Prostate gland (tissue), 2 donors: ENCODE measurements at regions not wholly inside any gene's neighbourhood (a gene's known extent, or its start where the extent isn't known, plus 50 kb on each side); places are given as distances from the start of the nearest gene placed in this dataset.
"Not testable (repeated sequence)": the region's sequence is repeated elsewhere in the genome, so short reads cannot be mapped to it uniquely, and the experiment has no call there.

Experiments used
- DNase-seq: peaks from one replicate; pipeline ENCODE4 v3.0.0-alpha.2; 2019; ENCODE audit warnings: low spot score
- H3K27ac ChIP-seq, 2 donors: fragments of 200-600 bp; sonication (generic); 2 replicates each; pipeline ENCODE4 v1.5.1; 2017 to 2019
- H3K27me3 ChIP-seq: fragments of 200-600 bp; sonication (generic); replicated peaks from 2 replicates; pipeline ENCODE4 v1.5.1; 2019; ENCODE audit not compliant: insufficient read depth
- H3K36me3 ChIP-seq, 2 donors: fragments of 200-600 bp; sonication (generic); 1 replicate in 1 of 2; 2 replicates in 1 of 2; pipeline versions ENCODE4 v1.5.1 to v1.8.1; 2017 to 2019
- H3K4me1 ChIP-seq: fragments of 200-600 bp; sonication (generic); replicated peaks from 2 replicates; pipeline ENCODE4 v1.5.1; 2019
- H3K4me3 ChIP-seq, 2 donors: fragments of 200-600 bp; sonication (generic); 2 replicates each; pipeline ENCODE4 v1.5.1; 2017 to 2019
- H3K9me3 ChIP-seq: fragments of 200-600 bp; sonication (generic); 2 replicates; pipeline ENCODE4 v1.5.1; 2017
- WGBS: methylation state at CpG from one replicate; pipeline ENCODE4 v1.1.5; 2018; 5-methylcytosine and 5-hydroxymethylcytosine counted together
- intact Hi-C: fragments of 100-400 bp; cut with DNase I; formaldehyde crosslinking; loops from one replicate; pipeline ENCODE4 v1.14.2; 2022

GRCh38 chr2:87412036-87412820, 335.7 kb upstream of the PLGLB2 start:
- H3K36me3 ChIP-seq, H3K4me1 ChIP-seq, DNase-seq, H3K27me3 ChIP-seq, H3K27ac ChIP-seq, H3K9me3 ChIP-seq, H3K4me3 ChIP-seq, intact Hi-C loops: not testable (repeated sequence)
- 84% methylated on average over 2 of the region's 7 CpGs for WGBS

DNA sequence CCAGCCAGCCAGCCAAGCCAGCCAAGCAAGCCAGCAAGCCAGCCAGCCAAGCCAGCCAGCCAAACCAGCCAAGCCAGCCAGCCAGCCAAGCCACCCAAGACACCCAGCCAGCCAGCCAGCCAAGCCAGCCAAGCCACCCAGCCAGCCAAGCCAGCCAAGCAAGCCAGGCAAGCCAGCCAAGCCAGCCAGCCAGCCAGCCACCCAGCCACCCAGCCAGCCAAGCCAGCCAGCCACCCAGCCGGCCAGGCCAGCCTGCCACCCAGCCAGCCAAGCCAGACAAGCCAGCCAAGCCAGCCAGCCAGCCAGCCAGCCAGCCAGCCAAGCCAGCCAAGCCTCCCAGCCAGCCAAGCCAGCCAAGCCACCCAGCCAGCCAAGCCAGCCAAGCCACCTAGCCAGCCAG, 333.6 kb upstream of the PLGLB2 start:
- H3K4me3 ChIP-seq, intact Hi-C loops, H3K27me3 ChIP-seq, DNase-seq, H3K9me3 ChIP-seq, H3K27ac ChIP-seq, H3K4me1 ChIP-seq, H3K36me3 ChIP-seq: not testable (repeated sequence)
- WGBS: 58% methylated on average over 1 of the region's 1 CpG

DNA sequence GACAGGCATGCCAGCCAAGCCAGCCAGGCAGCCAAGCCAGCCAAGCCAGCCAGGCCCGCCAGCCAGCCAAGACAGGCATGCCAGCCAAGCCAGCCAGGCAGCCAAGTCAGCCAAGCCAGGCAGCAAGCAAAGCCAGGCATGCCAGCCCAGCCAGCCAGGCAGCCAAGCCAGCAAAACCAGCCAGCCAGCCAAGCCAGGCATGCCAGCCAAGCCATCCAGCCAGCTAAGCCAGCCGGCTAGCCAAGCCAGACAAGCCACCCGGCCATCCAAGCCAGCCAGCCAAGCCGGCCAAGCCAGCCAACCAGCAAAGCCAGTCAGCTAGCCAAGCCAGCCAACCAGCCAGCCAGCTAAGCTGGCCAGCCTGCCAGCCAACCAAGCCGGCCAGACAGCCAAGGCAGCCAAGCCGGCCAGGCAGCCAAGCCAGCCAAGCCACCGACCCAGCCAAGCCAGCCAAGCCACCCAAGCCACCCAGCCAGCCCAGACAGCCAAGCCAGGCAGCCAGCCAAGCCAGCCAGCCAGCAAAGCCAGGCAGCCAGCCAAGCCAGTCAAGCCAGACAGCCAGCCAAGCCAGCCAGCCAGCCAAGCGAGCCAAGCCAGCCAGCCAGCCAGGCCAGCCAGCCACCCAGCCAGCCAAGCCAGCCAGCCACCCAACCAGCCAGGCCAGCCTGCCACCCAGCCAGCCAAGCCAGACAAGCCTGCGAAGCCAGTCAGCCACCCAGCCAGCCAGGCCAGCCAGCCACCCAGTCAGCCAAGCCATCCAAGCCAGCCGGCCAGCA, 332.9 kb upstream of the PLGLB2 start:
- H3K4me1 ChIP-seq, H3K4me3 ChIP-seq, H3K27me3 ChIP-seq, intact Hi-C loops, H3K36me3 ChIP-seq, H3K9me3 ChIP-seq, DNase-seq, H3K27ac ChIP-seq: not testable (repeated sequence)
- WGBS: 60% methylated on average over 7 of the region's 10 CpGs

DNA sequence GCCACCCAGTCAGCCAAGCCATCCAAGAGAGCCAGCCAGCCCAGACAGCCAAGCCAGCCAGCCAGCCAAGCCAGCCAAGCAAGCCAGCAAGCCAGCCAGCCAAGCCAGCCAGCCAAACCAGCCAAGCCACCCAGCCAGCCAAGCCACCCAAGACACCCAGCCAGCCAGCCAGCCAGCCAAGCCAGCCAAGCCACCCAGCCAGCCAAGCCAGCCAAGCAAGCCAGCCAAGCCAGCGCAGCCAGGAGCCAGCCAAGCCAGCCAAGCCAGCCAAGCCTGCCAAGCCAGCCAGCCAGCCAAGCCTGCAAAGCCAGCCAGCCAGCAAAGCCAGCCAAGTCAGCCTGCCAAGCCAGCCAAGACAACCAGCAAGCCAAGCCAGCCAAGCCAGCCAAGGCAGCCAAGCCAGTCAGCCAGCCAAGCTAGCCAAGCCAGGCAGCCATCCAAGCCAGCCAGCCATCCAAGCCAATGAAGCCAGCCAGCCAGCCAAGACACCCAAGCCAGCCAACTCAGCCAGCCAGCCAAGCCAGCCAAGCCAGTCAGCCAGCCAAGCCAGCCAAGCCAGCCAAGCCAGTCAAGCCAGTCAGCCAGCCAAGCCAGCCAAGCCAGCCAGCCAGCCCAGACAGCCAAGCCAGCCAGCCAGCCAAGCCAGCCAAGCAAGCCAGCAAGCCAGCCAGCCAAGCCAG, 332.2 kb upstream of the PLGLB2 start:
- H3K27me3 ChIP-seq, DNase-seq, H3K4me3 ChIP-seq, intact Hi-C loops, H3K9me3 ChIP-seq, H3K36me3 ChIP-seq, H3K4me1 ChIP-seq, H3K27ac ChIP-seq: not testable (repeated sequence)
- 50% methylated on average over 1 of the region's 1 CpG for WGBS

GRCh38 chr2:87416266-87416592, 331.7 kb upstream of the PLGLB2 start:
- H3K4me3 ChIP-seq, intact Hi-C loops, H3K9me3 ChIP-seq, H3K4me1 ChIP-seq, H3K36me3 ChIP-seq, DNase-seq, H3K27ac ChIP-seq, H3K27me3 ChIP-seq: not testable (repeated sequence)
- WGBS: 47% methylated on average over 1 of the region's 1 CpG

DNA sequence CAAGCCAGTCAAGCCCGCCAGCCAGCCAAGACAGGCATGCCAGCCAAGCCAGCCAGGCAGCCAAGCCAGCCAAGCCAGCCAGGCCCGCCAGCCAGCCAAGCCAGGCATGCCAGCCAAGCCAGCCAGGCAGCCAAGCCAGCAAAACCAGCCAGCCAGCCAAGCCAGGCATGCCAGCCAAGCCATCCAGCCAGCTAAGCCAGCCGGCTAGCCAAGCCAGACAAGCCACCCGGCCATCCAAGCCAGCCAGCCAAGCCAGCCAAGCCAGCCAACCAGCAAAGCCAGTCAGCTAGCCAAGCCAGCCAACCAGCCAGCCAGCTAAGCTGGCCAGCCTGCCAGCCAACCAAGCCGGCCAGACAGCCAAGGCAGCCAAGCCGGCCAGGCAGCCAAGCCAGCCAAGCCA, 330.7 kb upstream of the PLGLB2 start:
- WGBS: 92% methylated on average over 2 of the region's 6 CpGs
- H3K36me3 ChIP-seq, DNase-seq, H3K9me3 ChIP-seq, H3K4me1 ChIP-seq, H3K27me3 ChIP-seq, intact Hi-C loops, H3K4me3 ChIP-seq, H3K27ac ChIP-seq: not testable (repeated sequence)

DNA sequence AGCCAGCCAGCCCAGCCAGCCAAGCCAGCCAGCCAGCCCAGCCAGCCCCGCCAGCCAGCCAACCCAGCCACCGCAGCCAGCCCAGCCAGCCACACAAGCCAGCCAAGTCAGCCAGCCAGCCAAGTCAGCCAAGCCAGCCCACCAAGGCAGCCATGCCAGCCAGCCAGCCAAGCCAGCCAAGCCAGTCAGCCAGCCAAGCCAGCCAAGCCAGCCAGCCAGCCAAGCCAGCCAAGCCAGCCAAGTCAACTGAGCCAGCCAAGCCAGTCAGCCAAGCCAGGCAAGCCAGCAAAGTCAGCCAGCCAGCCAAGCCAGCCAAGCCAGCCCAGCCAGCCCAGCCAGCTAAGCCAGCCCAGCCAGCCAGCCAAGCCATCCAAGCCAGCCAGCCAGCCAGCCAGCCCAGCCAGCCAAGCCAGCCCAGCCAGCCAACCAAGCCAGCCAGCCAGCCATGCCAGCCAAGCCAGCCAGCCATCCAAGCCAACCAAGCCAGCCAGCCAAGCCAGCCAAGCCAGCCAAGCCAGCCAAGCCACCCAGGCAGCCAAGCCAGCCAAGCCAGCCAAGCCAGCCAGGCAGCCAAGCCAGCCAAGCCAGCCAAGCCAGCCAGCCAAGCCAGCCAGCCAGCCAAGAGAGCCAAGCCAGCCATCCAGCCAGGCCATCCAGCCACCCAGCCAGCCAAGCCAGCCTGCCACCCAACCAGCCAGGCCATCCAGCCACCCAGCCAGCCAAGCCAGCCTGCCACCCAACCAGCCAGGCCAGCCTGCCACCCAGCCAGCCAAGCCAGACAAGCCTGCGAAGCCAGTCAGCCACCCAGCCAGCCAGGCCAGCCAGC, 329.9 kb upstream of the PLGLB2 start:
- intact Hi-C loops: not testable (repeated sequence)

GRCh38 chr2:87418823-87419822, 328.8 kb upstream of the PLGLB2 start:
- H3K36me3 ChIP-seq, H3K4me3 ChIP-seq, H3K9me3 ChIP-seq, intact Hi-C loops, H3K27ac ChIP-seq, DNase-seq, H3K4me1 ChIP-seq, H3K27me3 ChIP-seq: not testable (repeated sequence)
- WGBS: 79% methylated on average over 6 of the region's 9 CpGs

More for the DNA sequence above, 329.9 kb upstream of the PLGLB2 start:
- H3K27me3 ChIP-seq, DNase-seq, H3K36me3 ChIP-seq, H3K27ac ChIP-seq, H3K4me3 ChIP-seq, H3K4me1 ChIP-seq, H3K9me3 ChIP-seq: not testable (repeated sequence)
- WGBS: 100% methylated on average over 1 of the region's 3 CpGs

- intact Hi-C loops, H3K36me3 ChIP-seq, H3K4me1 ChIP-seq, DNase-seq, H3K27ac ChIP-seq, H3K27me3 ChIP-seq, H3K9me3 ChIP-seq, H3K4me3 ChIP-seq: not testable (repeated sequence)
- WGBS: 93% methylated on average over 2 of the region's 5 CpGs
These were observed 327.9 kb upstream of the PLGLB2 start for GRCh38 chr2:87419980-87420379.

DNA sequence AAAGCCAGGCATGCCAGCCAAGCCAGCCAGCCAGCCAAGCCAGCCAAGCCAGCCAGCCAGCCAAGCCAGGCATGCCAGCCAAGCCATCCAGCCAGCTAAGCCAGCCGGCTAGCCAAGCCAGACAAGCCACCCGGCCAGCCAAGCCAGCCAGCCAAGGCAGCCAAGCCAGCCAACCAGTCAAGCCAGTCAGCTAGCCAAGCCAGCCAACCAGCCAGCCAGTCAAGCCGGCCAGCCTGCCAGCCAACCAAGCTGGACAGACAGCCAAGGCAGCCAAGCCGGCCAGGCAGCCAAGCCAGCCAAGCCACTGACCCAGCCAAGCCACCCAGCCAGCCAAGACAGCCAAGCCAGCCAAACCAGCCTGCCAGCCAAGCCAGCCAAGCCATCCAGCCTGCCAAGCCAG, 326.9 kb upstream of the PLGLB2 start:
- intact Hi-C loops, H3K4me1 ChIP-seq, DNase-seq: not testable (repeated sequence)

More for the DNA sequence above, 326.9 kb upstream of the PLGLB2 start:
- not testable (repeated sequence) for H3K27me3 ChIP-seq, H3K27ac ChIP-seq, H3K36me3 ChIP-seq, H3K4me3 ChIP-seq, H3K9me3 ChIP-seq
- 80% methylated on average over 4 of the region's 4 CpGs for WGBS
